Activated CD4-positive, alpha-beta T cell treated with anti-CD3 and anti-CD28 coated beads, Interleukin-2, amount 50 U/mL, for 24 hours (primary cell): ENCODE measurements at regions not wholly inside any gene's neighbourhood (a gene's known extent, or its start where the extent isn't known, plus 50 kb on each side); places are given as distances from the start of the nearest gene placed in this dataset.

Experiments
- DNase-seq, 2 donors: peaks; one replicate each; pipeline ENCODE4 v3.0.0-alpha.2; 2020; ENCODE audit warnings: low read depth in 1 of 2, low spot score in 1 of 2

GRCh38 chr16:55115506-55115905 is 184.8 kb downstream of the IRX5 start:
- no peak for DNase-seq

GRCh38 chr16:55116165-55116920 is 185.7 kb downstream of the IRX5 start:
- DNase-seq, result no peak

- DNase-seq, result no peak
These were observed 188.1 kb downstream of the IRX5 start for GRCh38 chr16:55118701-55119260.

- DNase-seq, result no peak
These were observed 189.7 kb downstream of the IRX5 start for GRCh38 chr16:55120408-55120807.

- no peak for DNase-seq
These were observed 190.2 kb downstream of the IRX5 start for GRCh38 chr16:55120826-55121225.

- DNase-seq, result no peak
These were observed 193.0 kb downstream of the IRX5 start for GRCh38 chr16:55123652-55124051.

GRCh38 chr16:55125818-55126385 is 195.2 kb downstream of the IRX5 start:
- DNase-seq, result no peak

- DNase-seq, result no peak
These were observed 195.8 kb downstream of the IRX5 start for GRCh38 chr16:55126456-55126855.

GRCh38 chr16:55130456-55130855 is 193.5 kb upstream of the IRX6 start:
- no peak for DNase-seq

- no peak for DNase-seq
These were observed 193.1 kb upstream of the IRX6 start for GRCh38 chr16:55130911-55131310.

- no peak for DNase-seq
These were observed 190.3 kb upstream of the IRX6 start for GRCh38 chr16:55133654-55134053.

GRCh38 chr16:55136356-55137150 is 187.4 kb upstream of the IRX6 start:
- no peak for DNase-seq

GRCh38 chr16:55138298-55138697 is 185.7 kb upstream of the IRX6 start:
- DNase-seq, result no peak

GRCh38 chr16:55142405-55142804 is 181.6 kb upstream of the IRX6 start:
- no peak for DNase-seq

GRCh38 chr16:55144651-55145050 is 179.4 kb upstream of the IRX6 start:
- no peak for DNase-seq

GRCh38 chr16:55145771-55146603 is 178.0 kb upstream of the IRX6 start:
- no peak for DNase-seq

- no peak for DNase-seq
These were observed 177.0 kb upstream of the IRX6 start for GRCh38 chr16:55146966-55147365.

- no peak for DNase-seq
These were observed 176.6 kb upstream of the IRX6 start for GRCh38 chr16:55147396-55147795.

GRCh38 chr16:55149622-55150021 is 174.4 kb upstream of the IRX6 start:
- no peak for DNase-seq

- no peak for DNase-seq
These were observed 172.3 kb upstream of the IRX6 start for GRCh38 chr16:55151561-55152305.
